Nephron progenitor cell (in vitro differentiated cells): ENCODE measurements at regions not wholly inside any gene's neighbourhood (a gene's known extent, or its start where the extent isn't known, plus 50 kb on each side); places are given as distances from the start of the nearest gene placed in this dataset.

ENCODE experiments used
- DNase-seq: peaks from one replicate; pipeline ENCODE4 v3.0.0; 2021
- H3K27ac Mint-ChIP-seq: 2 replicates; pipeline ENCODE4 v1.8.0; 2021; ENCODE audit warnings: mild to moderate bottlenecking, moderate library complexity, mixed read lengths
- H3K27me3 Mint-ChIP-seq: 2 replicates; pipeline ENCODE4 v1.8.0; 2021; ENCODE audit warnings: mild to moderate bottlenecking, low read depth, mixed read lengths; ENCODE audit not compliant: poor library complexity
- H3K36me3 Mint-ChIP-seq: 2 replicates; pipeline ENCODE4 v1.8.0; 2021; ENCODE audit warnings: low read depth, mixed read lengths
- H3K4me1 Mint-ChIP-seq: 2 replicates; pipeline ENCODE4 v1.8.0; 2021; ENCODE audit warnings: mixed read lengths
- H3K4me3 Mint-ChIP-seq: 2 replicates; pipeline ENCODE4 v1.8.0; 2021; ENCODE audit warnings: mild to moderate bottlenecking, moderate library complexity, mixed read lengths
- H3K9me3 Mint-ChIP-seq: 2 replicates; pipeline ENCODE4 v1.8.0; 2021; ENCODE audit warnings: mild to moderate bottlenecking, moderate library complexity, mixed read lengths
- TF ChIP-seq, protein P1 (sequence below): fragments of 200-600 bp; sonication (generic); IDR thresholded peaks from 2 replicates; pipeline ENCODE4 v1.5.0; 2021; ENCODE audit warnings: antibody characterized with exemption

DNA sequence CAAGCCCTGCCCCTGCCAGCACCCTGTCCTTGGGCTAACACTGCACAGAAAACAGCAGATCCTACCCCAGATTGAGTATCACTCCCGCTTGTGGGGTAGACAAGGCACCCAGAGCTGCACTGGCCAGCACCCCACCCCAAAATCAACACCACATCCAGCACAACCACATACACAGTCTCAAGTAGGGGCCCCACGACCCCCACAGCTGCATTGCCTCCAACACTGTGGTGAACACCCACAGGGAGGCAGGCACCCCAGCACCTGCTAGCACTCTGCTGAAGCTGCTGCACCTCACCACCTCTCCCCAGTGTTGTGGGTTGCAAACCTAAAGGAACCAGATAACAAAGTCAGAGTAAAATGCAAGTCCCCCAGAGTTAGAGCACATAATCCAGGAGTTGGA lies 589.9 kb downstream of the PCDH19 start:
- Mint-ChIP-seq H3K4me3 (no peak overlapping the region), H3K4me1 (no peaks in the 10 kb centered on the region), H3K27ac (no peak overlapping the region)

DNA sequence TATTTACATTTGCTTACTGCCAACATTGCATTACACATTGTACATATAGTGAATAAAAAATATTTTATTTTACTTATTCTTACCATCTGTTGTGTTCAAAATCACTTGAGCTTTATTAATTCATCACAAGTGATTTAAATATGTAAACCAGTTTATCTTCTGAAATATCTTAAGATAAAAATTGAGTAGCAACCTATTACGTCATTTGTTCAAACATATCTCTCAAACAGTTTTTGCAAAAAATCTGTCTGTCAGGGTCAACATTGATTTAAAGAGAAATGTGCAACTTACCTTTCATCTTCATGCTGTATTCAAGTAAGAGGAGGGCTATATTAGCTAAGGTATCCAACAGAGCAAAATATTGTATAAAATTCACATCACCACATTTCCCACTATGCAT lies 610.1 kb downstream of the PCDH19 start:
- TF ChIP-seq, protein P1, sequence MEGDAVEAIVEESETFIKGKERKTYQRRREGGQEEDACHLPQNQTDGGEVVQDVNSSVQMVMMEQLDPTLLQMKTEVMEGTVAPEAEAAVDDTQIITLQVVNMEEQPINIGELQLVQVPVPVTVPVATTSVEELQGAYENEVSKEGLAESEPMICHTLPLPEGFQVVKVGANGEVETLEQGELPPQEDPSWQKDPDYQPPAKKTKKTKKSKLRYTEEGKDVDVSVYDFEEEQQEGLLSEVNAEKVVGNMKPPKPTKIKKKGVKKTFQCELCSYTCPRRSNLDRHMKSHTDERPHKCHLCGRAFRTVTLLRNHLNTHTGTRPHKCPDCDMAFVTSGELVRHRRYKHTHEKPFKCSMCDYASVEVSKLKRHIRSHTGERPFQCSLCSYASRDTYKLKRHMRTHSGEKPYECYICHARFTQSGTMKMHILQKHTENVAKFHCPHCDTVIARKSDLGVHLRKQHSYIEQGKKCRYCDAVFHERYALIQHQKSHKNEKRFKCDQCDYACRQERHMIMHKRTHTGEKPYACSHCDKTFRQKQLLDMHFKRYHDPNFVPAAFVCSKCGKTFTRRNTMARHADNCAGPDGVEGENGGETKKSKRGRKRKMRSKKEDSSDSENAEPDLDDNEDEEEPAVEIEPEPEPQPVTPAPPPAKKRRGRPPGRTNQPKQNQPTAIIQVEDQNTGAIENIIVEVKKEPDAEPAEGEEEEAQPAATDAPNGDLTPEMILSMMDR: no peak
- Mint-ChIP-seq H3K27me3 (no peaks in the 10 kb centered on the region), H3K27ac (no peak overlapping the region), H3K4me1 (no peaks in the 10 kb centered on the region), H3K36me3 (peaks cover 6% of the 10 kb centered on the region), H3K9me3 (peaks cover 34% of the 10 kb centered on the region), H3K4me3 (no peak overlapping the region)
- DNase-seq: no peak

More for the DNA sequence above, 589.9 kb downstream of the PCDH19 start:
- no peak for DNase-seq
- Mint-ChIP-seq H3K36me3 (no peaks in the 10 kb centered on the region), H3K27me3 (peaks cover 3% of the 10 kb centered on the region), H3K9me3 (peaks cover 3% of the 10 kb centered on the region)
- TF ChIP-seq, protein P1: no peak

DNA sequence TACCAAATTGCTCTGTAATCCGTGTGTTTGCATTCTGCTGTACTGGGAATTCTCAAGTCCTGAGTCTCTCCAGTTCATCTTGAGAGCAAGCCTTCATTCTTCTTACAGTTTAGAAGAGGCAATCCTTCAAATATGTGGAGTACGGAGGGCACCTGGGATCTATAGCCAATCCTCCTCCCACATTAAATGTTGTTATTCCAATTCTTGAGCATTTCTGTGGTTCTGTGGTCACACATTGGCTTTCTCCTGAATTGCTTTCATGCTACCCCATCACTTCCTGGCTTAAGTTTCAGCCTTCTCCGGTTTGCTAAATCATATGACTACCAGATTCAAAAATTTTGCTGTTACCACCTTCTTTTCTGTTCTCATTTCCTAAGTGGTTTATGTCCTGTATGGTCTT lies 611.1 kb downstream of the PCDH19 start:
- no peaks in the 10 kb centered on the region for H3K27me3 Mint-ChIP-seq
- no peak overlapping the region for H3K4me3 Mint-ChIP-seq
- no peaks in the 10 kb centered on the region for H3K4me1 Mint-ChIP-seq
- TF ChIP-seq, protein P1: no peak
- no peak overlapping the region for H3K27ac Mint-ChIP-seq
- H3K36me3 Mint-ChIP-seq: peaks cover 12% of the 10 kb centered on the region
- DNase-seq: no peak
- H3K9me3 Mint-ChIP-seq: peaks cover 38% of the 10 kb centered on the region

DNA sequence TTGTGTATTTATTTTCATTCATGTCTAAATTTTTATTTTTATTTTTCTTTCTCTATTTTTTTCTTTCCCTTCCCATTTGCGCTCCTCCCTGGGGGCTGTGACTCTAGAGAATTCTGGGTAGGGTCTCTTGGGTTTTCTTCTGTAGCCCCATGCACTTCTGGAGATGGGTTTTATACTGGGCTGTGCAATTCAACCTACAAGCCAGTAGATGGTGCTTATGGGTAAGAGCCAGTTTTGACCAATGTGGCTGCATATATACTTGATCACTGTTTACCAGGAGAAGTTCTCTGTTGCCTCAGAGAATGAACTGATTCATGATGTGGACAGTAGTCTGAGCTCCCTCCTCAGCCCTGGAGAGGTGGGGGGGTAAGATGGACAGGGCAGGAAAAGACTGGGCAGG lies 614.6 kb downstream of the PCDH19 start:
- Mint-ChIP-seq H3K4me1 (no peaks in the 10 kb centered on the region), H3K4me3 (no peak overlapping the region), H3K36me3 (peaks cover 13% of the 10 kb centered on the region), H3K27ac (no peak overlapping the region), H3K9me3 (peaks cover 62% of the 10 kb centered on the region), H3K27me3 (no peaks in the 10 kb centered on the region)
- no peak for DNase-seq
- TF ChIP-seq, protein P1: no peak

DNA sequence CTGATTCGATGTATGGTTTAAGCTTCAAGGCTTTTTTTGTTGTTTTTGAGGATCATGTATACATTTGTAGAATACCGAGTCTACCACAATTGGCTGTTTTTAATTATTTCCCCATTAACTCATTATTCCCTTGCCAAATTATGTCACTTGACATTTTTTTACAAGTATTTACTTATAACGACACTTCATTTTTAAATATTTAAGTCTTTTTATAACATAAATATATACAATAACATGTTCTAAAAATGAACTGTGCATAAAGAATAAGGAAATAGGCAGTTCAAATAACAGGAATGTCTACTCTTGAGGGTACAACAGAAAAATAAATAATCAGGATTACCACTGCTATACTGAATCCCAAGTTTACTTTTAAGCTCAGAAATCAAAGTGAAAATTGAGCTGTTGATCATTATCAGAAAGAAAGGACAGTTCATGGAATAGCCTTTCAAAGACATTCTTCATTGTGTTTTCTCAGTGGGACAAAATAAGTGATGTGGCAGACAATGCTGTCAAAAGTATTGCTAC lies 627.5 kb downstream of the PCDH19 start:
- H3K27ac Mint-ChIP-seq: no peak overlapping the region
- H3K4me3 Mint-ChIP-seq: no peak overlapping the region
- no peaks in the 10 kb centered on the region for H3K36me3 Mint-ChIP-seq
- H3K4me1 Mint-ChIP-seq: no peaks in the 10 kb centered on the region
- no peaks in the 10 kb centered on the region for H3K27me3 Mint-ChIP-seq
- DNase-seq: no peak
- H3K9me3 Mint-ChIP-seq: peaks cover 16% of the 10 kb centered on the region
- TF ChIP-seq, protein P1: no peak

DNA sequence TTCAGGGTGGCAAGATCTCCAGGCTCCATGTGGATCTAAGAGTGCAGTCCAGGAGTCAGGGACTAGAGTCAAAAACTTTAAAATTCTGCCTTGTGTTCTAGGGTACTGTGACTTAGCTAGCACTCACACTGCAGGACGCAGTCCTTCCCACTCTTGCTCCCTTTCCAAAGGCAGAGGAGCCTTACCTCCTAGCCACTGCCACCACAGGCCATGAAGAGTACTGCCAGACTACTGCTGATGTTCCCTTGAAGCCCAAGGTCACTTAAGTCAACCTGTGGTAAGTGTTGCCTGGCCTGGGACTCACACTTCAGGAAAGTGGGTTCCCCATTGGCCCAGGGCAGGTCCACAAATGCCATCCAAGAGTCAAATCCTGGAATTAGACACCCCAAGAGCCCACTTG lies 632.2 kb downstream of the PCDH19 start:
- Mint-ChIP-seq H3K4me3 (no peak overlapping the region), H3K4me1 (no peaks in the 10 kb centered on the region), H3K27ac (no peak overlapping the region), H3K36me3 (no peaks in the 10 kb centered on the region), H3K9me3 (peaks cover 7% of the 10 kb centered on the region), H3K27me3 (no peaks in the 10 kb centered on the region)
- TF ChIP-seq, protein P1: no peak
- DNase-seq: no peak
